SK-N-SH (cell line): ENCODE measurements at regions not wholly inside any gene's neighbourhood (a gene's known extent, or its start where the extent isn't known, plus 50 kb on each side); places are given as distances from the start of the nearest gene placed in this dataset.

ENCODE experiments used
- CTCF ChIP-seq: fragments of 200-600 bp; sonication (generic); IDR thresholded peaks from 2 replicates; pipeline ENCODE4 v1.6.1; 2017; ENCODE audit warnings: antibody characterized with exemption, mild to moderate bottlenecking, moderate library complexity
- EP300 ChIP-seq, 2 experiments: IDR thresholded peaks; 2 replicates each; pipeline versions ENCODE4 v1.4.0 to v1.6.1; 2012; ENCODE audit warnings: borderline replicate concordance in 1 of 2, low read depth in 1 of 2, low read length in 1 of 2
- GATA2 ChIP-seq: sonication (generic); formaldehyde crosslinking; IDR thresholded peaks from 2 replicates; pipeline ENCODE4 v1.5.0; 2020; ENCODE audit warnings: mild to moderate bottlenecking, missing genetic modification reagents
- IRF3 ChIP-seq: fragments of 150-350 bp; IDR thresholded peaks from 2 replicates; pipeline ENCODE4 v1.6.1; 2016; ENCODE audit warnings: mild to moderate bottlenecking, low read depth, low read length
- PBX3 ChIP-seq: IDR thresholded peaks from 2 replicates; pipeline ENCODE4; 2012
- POLR2AphosphoS5 ChIP-seq: IDR thresholded peaks from 2 replicates; pipeline ENCODE4 v1.6.1; 2012; ENCODE audit warnings: low read depth, low read length
- RAD21 ChIP-seq: IDR thresholded peaks from 2 replicates; pipeline ENCODE4 v1.6.1; 2012; ENCODE audit warnings: mild to moderate bottlenecking, low read length
- TAF1 ChIP-seq: IDR thresholded peaks from 2 replicates; pipeline ENCODE4 v1.6.1; 2012; ENCODE audit warnings: low read depth, mild to moderate bottlenecking, low read length, moderate library complexity, borderline replicate concordance
- TF ChIP-seq, protein P1 (sequence below): fragments of 150-350 bp; IDR thresholded peaks from 2 replicates; pipeline ENCODE4 v1.6.1; 2017; ENCODE audit warnings: antibody characterized with exemption, low read length, low read depth, borderline replicate concordance

- no peak for TF ChIP-seq GATA2 (CRISPR knock-in tag)
- TF ChIP-seq RAD21 = no peak
- no peak for TF ChIP-seq CTCF
- TF ChIP-seq TAF1 = no peak
- no peak for TF ChIP-seq EP300 (IDR thresholded peaks at IDR 0.05; ENCODE audit: borderline replicate concordance in 1 of 2, low read depth in 1 of 2, low read length in 1 of 2)
- no peak for TF ChIP-seq POLR2AphosphoS5
- TF ChIP-seq PBX3 = no peak
- TF ChIP-seq IRF3 = no peak
- TF ChIP-seq, protein P1, sequence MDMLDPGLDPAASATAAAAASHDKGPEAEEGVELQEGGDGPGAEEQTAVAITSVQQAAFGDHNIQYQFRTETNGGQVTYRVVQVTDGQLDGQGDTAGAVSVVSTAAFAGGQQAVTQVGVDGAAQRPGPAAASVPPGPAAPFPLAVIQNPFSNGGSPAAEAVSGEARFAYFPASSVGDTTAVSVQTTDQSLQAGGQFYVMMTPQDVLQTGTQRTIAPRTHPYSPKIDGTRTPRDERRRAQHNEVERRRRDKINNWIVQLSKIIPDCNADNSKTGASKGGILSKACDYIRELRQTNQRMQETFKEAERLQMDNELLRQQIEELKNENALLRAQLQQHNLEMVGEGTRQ = no peak
Observed at GRCh38 chr2:58918141-58918540, 677.0 kb upstream of the FANCL start.
